Islet precursor cell (in vitro differentiated cells): ENCODE measurements at regions not wholly inside any gene's neighbourhood (a gene's known extent, or its start where the extent isn't known, plus 50 kb on each side); places are given as distances from the start of the nearest gene placed in this dataset.

Experiments used
- DNase-seq: peaks from one replicate; pipeline ENCODE4 v3.0.0-alpha.2; 2018

GRCh38 chr9:135221576-135221950, 134.1 kb downstream of the OLFM1 start:
- no peak for DNase-seq

- DNase-seq = peak; percentile 72
These were observed 134.6 kb downstream of the OLFM1 start for GRCh38 chr9:135221951-135222631.

GRCh38 chr9:135222881-135223760, 135.7 kb downstream of the OLFM1 start:
- no peak for DNase-seq

GRCh38 chr9:135223831-135224230, 136.4 kb downstream of the OLFM1 start:
- DNase-seq = no peak

- DNase-seq = no peak
These were observed 136.9 kb downstream of the OLFM1 start for GRCh38 chr9:135224286-135224877.

GRCh38 chr9:135224921-135225541, 137.6 kb downstream of the OLFM1 start:
- no peak for DNase-seq

GRCh38 chr9:135225619-135226228, 138.3 kb downstream of the OLFM1 start:
- no peak for DNase-seq

- no peak for DNase-seq
These were observed 139.0 kb downstream of the OLFM1 start for GRCh38 chr9:135226369-135227050.

GRCh38 chr9:135227641-135228251, 140.3 kb downstream of the OLFM1 start:
- DNase-seq = no peak

- DNase-seq = no peak
These were observed 141.0 kb downstream of the OLFM1 start for GRCh38 chr9:135228345-135228982.

GRCh38 chr9:135228983-135229625, 141.6 kb downstream of the OLFM1 start:
- DNase-seq = no peak

- no peak for DNase-seq
These were observed 142.4 kb downstream of the OLFM1 start for GRCh38 chr9:135229701-135230385.

- no peak for DNase-seq
These were observed 142.9 kb downstream of the OLFM1 start for GRCh38 chr9:135230386-135230765.

- DNase-seq = no peak
These were observed 143.5 kb downstream of the OLFM1 start for GRCh38 chr9:135230817-135231520.

GRCh38 chr9:135239100-135239768, 151.8 kb downstream of the OLFM1 start:
- no peak for DNase-seq

- no peak for DNase-seq
These were observed 152.3 kb downstream of the OLFM1 start for GRCh38 chr9:135239769-135240141.

GRCh38 chr9:135240222-135240621, 152.8 kb downstream of the OLFM1 start:
- no peak for DNase-seq

GRCh38 chr9:135240871-135241311, 153.4 kb downstream of the OLFM1 start:
- no peak for DNase-seq
